ENCODE measurements at regions not wholly inside any gene's neighbourhood (a gene's known extent, or its start where the extent isn't known, plus 50 kb on each side); places are given as distances from the start of the nearest gene placed in this dataset.

DNA sequence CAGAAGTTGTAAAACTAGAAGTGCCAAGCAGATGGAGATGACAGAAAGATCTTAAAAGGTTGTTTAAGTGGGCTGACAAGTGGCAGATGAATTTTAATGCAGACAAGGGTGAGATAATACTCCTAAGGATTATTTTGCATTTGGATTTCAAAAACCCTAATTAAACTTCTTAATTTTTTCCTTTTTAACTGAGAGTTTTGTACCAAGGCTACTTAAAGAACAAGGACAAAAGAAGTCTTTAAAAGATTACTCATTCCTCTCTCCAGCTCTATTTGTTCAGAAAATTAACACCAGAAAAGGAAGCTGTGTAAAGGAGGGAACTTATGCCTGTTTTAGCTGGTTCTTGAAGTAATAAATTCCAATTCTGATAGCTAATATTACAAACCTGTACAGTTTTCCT lies 275.4 kb downstream of the ETNK1 start:
- Histone ChIP-seq H3K14ac (replicated peaks; ENCODE audit: low read depth, low read length) (no peak overlapping the region), H3K27me3 (ENCODE audit: control insufficient read depth, insufficient read depth, low read length) (no peaks in the 10 kb centered on the region), H2AK9ac (replicated peaks; ENCODE audit: low read depth, low read length, poor library complexity) (no peak overlapping the region), H2BK20ac (ENCODE audit: low read depth, low read length) (no peak overlapping the region), H2AK5ac (ENCODE audit: low read depth, low read length) (no peak overlapping the region), H3K79me1 (ENCODE audit: low read depth in 1 of 2, low read length in 2 of 2) (no peaks in the 10 kb centered on the region), H3K27ac (ENCODE audit: insufficient read depth, low read length) (no peak overlapping the region), H2BK15ac (ENCODE audit: low read depth, low read length) (no peak overlapping the region), H4K91ac (ENCODE audit: insufficient read depth, low read depth, low read length) (no peak overlapping the region), H2BK5ac (ENCODE audit: low read depth, low read length, poor library complexity, severe bottlenecking) (no peak overlapping the region), H3K36me3 (ENCODE audit: control insufficient read depth, insufficient read depth, low read length) (no peaks in the 10 kb centered on the region), H3K4me2 (ENCODE audit: low read depth, low read length) (no peak overlapping the region), H3K4ac (ENCODE audit: low read depth, low read length) (no peak overlapping the region), H3K9me3 (ENCODE audit: control insufficient read depth, insufficient read depth, low read length) (no peaks in the 10 kb centered on the region), H2AFZ (replicated peaks; ENCODE audit: low read length, poor library complexity) (no peak overlapping the region), H2BK120ac (ENCODE audit: low read depth, low read length) (no peak overlapping the region), H4K20me1 (ENCODE audit: insufficient read depth, low read length) (no peaks in the 10 kb centered on the region), H3K9me1 (ENCODE audit: insufficient read depth, low read length) (no peaks in the 10 kb centered on the region), H4K5ac (ENCODE audit: low read depth, low read length) (no peak overlapping the region), H3K4me1 (ENCODE audit: control insufficient read depth, insufficient read depth, low read length) (no peaks in the 10 kb centered on the region), H4K8ac (ENCODE audit: low read depth in 2 of 2, low read length in 2 of 2) (no peak overlapping the region), H3K4me3 (ENCODE audit: insufficient read depth, low read depth, low read length) (no peak overlapping the region), H3K18ac (ENCODE audit: low read depth, low read length) (no peak overlapping the region), H3K56ac (ENCODE audit: extremely low read depth, insufficient read depth, low read length) (no peak overlapping the region), H3K23ac (ENCODE audit: low read depth, low read length) (no peak overlapping the region), H3K9ac (ENCODE audit: low read depth, low read length) (no peak overlapping the region)
- no peak for TF ChIP-seq NFE2L2 (IDR thresholded peaks at IDR 0.05; ENCODE audit: low read depth, low read length)
- no peak for TF ChIP-seq SMC3 (IDR thresholded peaks at IDR 0.05; ENCODE audit: low read depth, low read length)
- no peak for TF ChIP-seq RFX5 (IDR thresholded peaks at IDR 0.05; ENCODE audit: low read depth, low read length)
- CTCF ChIA-PET, result no interaction called here
- DNase-seq (no peak), ATAC-seq (ENCODE audit: low read depth) (no peak)
- POLR2A ChIA-PET (ENCODE audit: unreplicated experiment), result no interaction called here
- in situ Hi-C loops (cut with MboI; ENCODE audit: low sequenced_read_pairs), result no loop called here
- dilution Hi-C loops (cut with HindIII; ENCODE audit: low sequenced_read_pairs, unreplicated experiment), result no loop called here
- intact Hi-C loops (cut with micrococcal nuclease), result no loop called here
- no TSS peak for BruUV-seq (replicated peaks)
